ENCODE measurements at regions not wholly inside any gene's neighbourhood (a gene's known extent, or its start where the extent isn't known, plus 50 kb on each side); places are given as distances from the start of the nearest gene placed in this dataset.

GRCh38 chr5:86330736-86331135, 287.0 kb upstream of the COX7C start:
- Histone ChIP-seq H3K4me3 (ENCODE audit: low read length) (no peak overlapping the region), H3K36me3 (ENCODE audit: control insufficient read depth, insufficient read depth, low read length, severe bottlenecking) (no peaks in the 10 kb centered on the region), H3K9ac (ENCODE audit: low read length) (no peak overlapping the region), H3K4me1 (ENCODE audit: control insufficient read depth, insufficient read depth, low read length) (peaks cover 3% of the 10 kb centered on the region), H3K9me3 (ENCODE audit: control insufficient read depth, low read length) (no peaks in the 10 kb centered on the region), H3K27me3 (replicated peaks; ENCODE audit: control insufficient read depth, insufficient read depth, low read length) (no peaks in the 10 kb centered on the region)
- no peak for DNase-seq (ENCODE audit: low read depth)

DNA sequence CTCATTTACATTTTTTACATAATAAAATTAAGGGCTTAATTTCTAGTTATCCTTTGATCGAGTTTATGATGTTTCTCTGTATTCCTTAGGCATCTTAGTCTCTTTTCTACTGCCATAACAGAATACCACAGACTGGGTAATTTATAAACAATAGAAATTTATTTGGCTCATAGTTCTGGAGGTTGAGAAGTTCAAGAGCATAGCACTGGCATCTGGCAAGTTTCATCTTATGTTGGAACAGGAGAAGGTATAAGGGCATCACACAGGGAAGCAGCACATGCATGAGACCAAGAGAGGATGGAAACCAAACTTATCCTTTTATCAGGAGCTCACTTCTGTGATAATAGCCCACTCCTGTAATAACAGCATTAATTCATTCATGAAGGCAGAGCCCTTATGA, 284.9 kb upstream of the COX7C start:
- no peak for DNase-seq (ENCODE audit: low read depth)

GRCh38 chr5:86337667-86338460, 279.9 kb upstream of the COX7C start:
- no peaks in the 10 kb centered on the region for H3K27me3 ChIP-seq (replicated peaks; ENCODE audit: control insufficient read depth, insufficient read depth, low read length)
- H3K4me3 ChIP-seq (ENCODE audit: low read length): no peak overlapping the region
- no peaks in the 10 kb centered on the region for H3K9me3 ChIP-seq (ENCODE audit: control insufficient read depth, low read length)
- H3K4me1 ChIP-seq (ENCODE audit: control insufficient read depth, insufficient read depth, low read length): no peaks in the 10 kb centered on the region
- DNase-seq (ENCODE audit: low read depth): no peak
- no peak overlapping the region for H3K9ac ChIP-seq (ENCODE audit: low read length)
- no peaks in the 10 kb centered on the region for H3K36me3 ChIP-seq (ENCODE audit: control insufficient read depth, insufficient read depth, low read length, severe bottlenecking)

More for the DNA sequence above, 284.9 kb upstream of the COX7C start:
- Histone ChIP-seq H3K4me3 (ENCODE audit: low read length) (no peak overlapping the region), H3K36me3 (ENCODE audit: control insufficient read depth, insufficient read depth, low read length, severe bottlenecking) (no peaks in the 10 kb centered on the region), H3K27me3 (replicated peaks; ENCODE audit: control insufficient read depth, insufficient read depth, low read length) (no peaks in the 10 kb centered on the region), H3K9ac (ENCODE audit: low read length) (no peak overlapping the region), H3K9me3 (ENCODE audit: control insufficient read depth, low read length) (no peaks in the 10 kb centered on the region), H3K4me1 (ENCODE audit: control insufficient read depth, insufficient read depth, low read length) (peaks cover 3% of the 10 kb centered on the region)

GRCh38 chr5:86354664-86355063, 263.1 kb upstream of the COX7C start:
- Histone ChIP-seq H3K4me1 (ENCODE audit: control insufficient read depth, insufficient read depth, low read length) (no peaks in the 10 kb centered on the region), H3K4me3 (ENCODE audit: low read length) (no peak overlapping the region), H3K9me3 (ENCODE audit: control insufficient read depth, low read length) (no peaks in the 10 kb centered on the region), H3K27me3 (replicated peaks; ENCODE audit: control insufficient read depth, insufficient read depth, low read length) (no peaks in the 10 kb centered on the region), H3K9ac (ENCODE audit: low read length) (no peak overlapping the region), H3K36me3 (ENCODE audit: control insufficient read depth, insufficient read depth, low read length, severe bottlenecking) (no peaks in the 10 kb centered on the region)
- no peak for DNase-seq (ENCODE audit: low read depth)

- H3K4me3 ChIP-seq (ENCODE audit: low read length): no peak overlapping the region
- H3K9me3 ChIP-seq (ENCODE audit: control insufficient read depth, low read length): no peaks in the 10 kb centered on the region
- H3K9ac ChIP-seq (ENCODE audit: low read length): no peak overlapping the region
- H3K36me3 ChIP-seq (ENCODE audit: control insufficient read depth, insufficient read depth, low read length, severe bottlenecking): no peaks in the 10 kb centered on the region
- no peaks in the 10 kb centered on the region for H3K27me3 ChIP-seq (replicated peaks; ENCODE audit: control insufficient read depth, insufficient read depth, low read length)
- no peaks in the 10 kb centered on the region for H3K4me1 ChIP-seq (ENCODE audit: control insufficient read depth, insufficient read depth, low read length)
- no peak for DNase-seq (ENCODE audit: low read depth)
Observed at GRCh38 chr5:86360801-86361200, 256.9 kb upstream of the COX7C start.

DNA sequence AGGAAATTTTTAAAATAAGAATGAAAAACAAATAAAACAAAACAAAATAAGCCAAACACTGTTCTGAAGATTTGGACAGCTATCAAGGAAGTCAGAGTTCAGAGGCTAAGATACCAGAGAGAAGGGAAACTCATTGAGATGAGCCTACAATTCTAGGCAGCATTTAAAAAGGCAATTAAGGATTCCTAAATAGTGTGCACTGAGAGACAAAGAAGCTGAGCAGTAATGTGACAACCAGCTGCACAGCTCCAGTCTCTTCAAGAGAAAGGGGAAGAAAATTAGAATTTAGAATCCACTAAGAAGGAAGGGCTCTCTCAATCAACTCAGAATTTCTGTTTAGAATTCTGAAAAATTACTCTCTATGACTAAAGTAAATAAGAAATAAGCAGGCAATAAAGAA, 246.7 kb upstream of the COX7C start:
- Histone ChIP-seq H3K36me3 (ENCODE audit: control insufficient read depth, insufficient read depth, low read length, severe bottlenecking) (no peaks in the 10 kb centered on the region), H3K4me3 (ENCODE audit: low read length) (no peak overlapping the region), H3K4me1 (ENCODE audit: control insufficient read depth, insufficient read depth, low read length) (no peaks in the 10 kb centered on the region), H3K9me3 (ENCODE audit: control insufficient read depth, low read length) (peaks cover 4% of the 10 kb centered on the region), H3K27me3 (replicated peaks; ENCODE audit: control insufficient read depth, insufficient read depth, low read length) (no peaks in the 10 kb centered on the region), H3K9ac (ENCODE audit: low read length) (no peak overlapping the region)
- DNase-seq (ENCODE audit: low read depth): no peak

- H3K27me3 ChIP-seq (replicated peaks; ENCODE audit: control insufficient read depth, insufficient read depth, low read length): no peaks in the 10 kb centered on the region
- DNase-seq (ENCODE audit: low read depth): no peak
- H3K4me3 ChIP-seq (ENCODE audit: low read length): no peak overlapping the region
- no peak overlapping the region for H3K9ac ChIP-seq (ENCODE audit: low read length)
- H3K4me1 ChIP-seq (ENCODE audit: control insufficient read depth, insufficient read depth, low read length): no peaks in the 10 kb centered on the region
- no peaks in the 10 kb centered on the region for H3K36me3 ChIP-seq (ENCODE audit: control insufficient read depth, insufficient read depth, low read length, severe bottlenecking)
- H3K9me3 ChIP-seq (ENCODE audit: control insufficient read depth, low read length): peaks cover 4% of the 10 kb centered on the region
Observed at GRCh38 chr5:86374611-86375010, 243.1 kb upstream of the COX7C start.

- Histone ChIP-seq H3K9ac (ENCODE audit: low read length) (no peak overlapping the region), H3K27me3 (replicated peaks; ENCODE audit: control insufficient read depth, insufficient read depth, low read length) (no peaks in the 10 kb centered on the region), H3K4me3 (ENCODE audit: low read length) (no peak overlapping the region), H3K4me1 (ENCODE audit: control insufficient read depth, insufficient read depth, low read length) (no peaks in the 10 kb centered on the region), H3K36me3 (ENCODE audit: control insufficient read depth, insufficient read depth, low read length, severe bottlenecking) (no peaks in the 10 kb centered on the region), H3K9me3 (ENCODE audit: control insufficient read depth, low read length) (peaks cover 4% of the 10 kb centered on the region)
- no peak for DNase-seq (ENCODE audit: low read depth)
Observed at GRCh38 chr5:86376214-86376613, 241.5 kb upstream of the COX7C start.

GRCh38 chr5:86403190-86403589, 214.6 kb upstream of the COX7C start:
- H3K4me1 ChIP-seq (ENCODE audit: control insufficient read depth, insufficient read depth, low read length): no peaks in the 10 kb centered on the region
- H3K9me3 ChIP-seq (ENCODE audit: control insufficient read depth, low read length): no peaks in the 10 kb centered on the region
- no peak overlapping the region for H3K4me3 ChIP-seq (ENCODE audit: low read length)
- no peak overlapping the region for H3K9ac ChIP-seq (ENCODE audit: low read length)
- H3K36me3 ChIP-seq (ENCODE audit: control insufficient read depth, insufficient read depth, low read length, severe bottlenecking): no peaks in the 10 kb centered on the region
- H3K27me3 ChIP-seq (replicated peaks; ENCODE audit: control insufficient read depth, insufficient read depth, low read length): no peaks in the 10 kb centered on the region
- no peak for DNase-seq (ENCODE audit: low read depth)

DNA sequence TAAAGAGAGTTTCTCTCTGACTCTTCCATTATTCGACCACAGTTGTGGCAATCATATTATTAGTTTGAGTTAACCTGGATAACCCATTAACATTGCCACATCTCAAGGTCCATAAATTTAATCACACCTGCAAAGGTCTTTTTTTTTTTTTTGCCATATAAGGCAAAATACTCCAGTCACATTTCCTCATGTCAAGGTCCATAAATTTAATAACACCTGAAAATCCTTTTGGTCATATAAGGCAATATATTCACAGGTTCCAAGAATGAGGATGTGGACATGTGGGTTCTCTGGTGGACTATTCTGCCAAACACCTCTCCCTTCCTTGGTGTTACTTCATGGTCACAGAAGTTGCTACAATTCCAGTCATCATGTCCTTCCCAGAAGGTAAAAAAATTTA, 213.5 kb upstream of the COX7C start:
- H3K9ac ChIP-seq (ENCODE audit: low read length): no peak overlapping the region
- no peak overlapping the region for H3K4me3 ChIP-seq (ENCODE audit: low read length)
- H3K4me1 ChIP-seq (ENCODE audit: control insufficient read depth, insufficient read depth, low read length): no peaks in the 10 kb centered on the region
- DNase-seq (ENCODE audit: low read depth): no peak
- no peaks in the 10 kb centered on the region for H3K36me3 ChIP-seq (ENCODE audit: control insufficient read depth, insufficient read depth, low read length, severe bottlenecking)
- no peaks in the 10 kb centered on the region for H3K9me3 ChIP-seq (ENCODE audit: control insufficient read depth, low read length)
- H3K27me3 ChIP-seq (replicated peaks; ENCODE audit: control insufficient read depth, insufficient read depth, low read length): no peaks in the 10 kb centered on the region

- Histone ChIP-seq H3K4me3 (ENCODE audit: low read length) (no peak overlapping the region), H3K27me3 (replicated peaks; ENCODE audit: control insufficient read depth, insufficient read depth, low read length) (no peaks in the 10 kb centered on the region), H3K36me3 (ENCODE audit: control insufficient read depth, insufficient read depth, low read length, severe bottlenecking) (no peaks in the 10 kb centered on the region)
Observed at GRCh38 chr5:86407711-86408110, 210.0 kb upstream of the COX7C start.

DNA sequence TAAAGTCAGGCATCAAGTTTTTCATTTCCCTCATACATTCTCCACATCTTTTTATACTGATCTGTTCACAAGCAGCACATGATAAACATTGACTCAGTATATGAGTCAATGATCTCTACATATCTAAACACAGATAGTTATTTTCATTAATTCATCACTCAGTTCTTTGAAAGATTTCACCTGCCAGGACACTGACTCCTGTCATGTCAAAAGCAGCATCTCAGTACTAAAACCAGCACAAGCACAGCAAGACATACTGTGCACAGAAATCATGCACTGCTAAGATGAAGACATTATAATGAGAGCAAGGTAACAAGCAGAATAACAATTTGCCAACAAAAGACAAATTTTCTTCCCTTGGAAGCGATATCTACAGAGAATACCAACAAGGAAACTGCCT, 206.1 kb upstream of the COX7C start:
- Histone ChIP-seq H3K4me1 (ENCODE audit: control insufficient read depth, insufficient read depth, low read length) (no peaks in the 10 kb centered on the region), H3K4me3 (ENCODE audit: low read length) (no peak overlapping the region), H3K27me3 (replicated peaks; ENCODE audit: control insufficient read depth, insufficient read depth, low read length) (no peaks in the 10 kb centered on the region), H3K9ac (ENCODE audit: low read length) (no peak overlapping the region), H3K9me3 (ENCODE audit: control insufficient read depth, low read length) (no peaks in the 10 kb centered on the region), H3K36me3 (ENCODE audit: control insufficient read depth, insufficient read depth, low read length, severe bottlenecking) (no peaks in the 10 kb centered on the region)
- DNase-seq (ENCODE audit: low read depth): no peak

More at GRCh38 chr5:86407711-86408110, 210.0 kb upstream of the COX7C start:
- Histone ChIP-seq H3K4me1 (ENCODE audit: control insufficient read depth, insufficient read depth, low read length) (no peaks in the 10 kb centered on the region), H3K9me3 (ENCODE audit: control insufficient read depth, low read length) (no peaks in the 10 kb centered on the region), H3K9ac (ENCODE audit: low read length) (no peak overlapping the region)
- DNase-seq (ENCODE audit: low read depth): no peak

Measured in adipocyte (in vitro differentiated cells).